Astrocyte (in vitro differentiated cells and primary cell): ENCODE measurements at regions not wholly inside any gene's neighbourhood (a gene's known extent, or its start where the extent isn't known, plus 50 kb on each side); places are given as distances from the start of the nearest gene placed in this dataset.
"Not testable (repeated sequence)": the region's sequence is repeated elsewhere in the genome, so short reads cannot be mapped to it uniquely, and the experiment has no call there.

Experiments
- DNase-seq: peaks from one replicate; pipeline ENCODE4 v3.0.0-alpha.2; 2010; ENCODE audit warnings: low read depth
- FAIRE-seq: peaks from 2 replicates; lab custom pipeline; 2011; peaks lifted over from hg19 to GRCh38; lab: Jason Lieb, UNC
- H2AFZ ChIP-seq: 2 replicates; pipeline ENCODE4 v1.6.0; 2012; ENCODE audit warnings: low read depth, low read length, inconsistent platforms
- H3K27ac ChIP-seq: 2 replicates; pipeline ENCODE4 v1.5.1; 2011; ENCODE audit warnings: low read depth, low read length, inconsistent platforms
- H3K27me3 ChIP-seq: 2 replicates; pipeline ENCODE4 v1.6.0; 2011; ENCODE audit warnings: low read length, inconsistent platforms; ENCODE audit not compliant: insufficient read depth
- H3K36me3 ChIP-seq: 2 replicates; pipeline ENCODE4 v1.5.1; 2011; ENCODE audit warnings: low read length, inconsistent platforms; ENCODE audit not compliant: insufficient read depth
- H3K4me1 ChIP-seq: 2 replicates; pipeline ENCODE4 v1.5.1; 2011; ENCODE audit warnings: low read length, inconsistent platforms; ENCODE audit not compliant: insufficient read depth
- H3K4me2 ChIP-seq: 2 replicates; pipeline ENCODE4 v1.6.0; 2012; ENCODE audit warnings: low read length, inconsistent platforms
- H3K4me3 ChIP-seq: 2 replicates; pipeline ENCODE4 v1.5.1; 2011; ENCODE audit warnings: low read depth, mild to moderate bottlenecking, low read length, inconsistent platforms; ENCODE audit not compliant: insufficient read depth
- H3K79me2 ChIP-seq: 2 replicates; pipeline ENCODE4 v1.6.0; 2012; ENCODE audit warnings: mild to moderate bottlenecking, low read length, inconsistent platforms; ENCODE audit not compliant: insufficient read depth
- H3K9ac ChIP-seq: 2 replicates; pipeline ENCODE4 v1.6.0; 2012; ENCODE audit warnings: mild to moderate bottlenecking, low read length, inconsistent platforms
- H3K9me3 ChIP-seq: 2 replicates; pipeline ENCODE4 v1.5.1; 2012; ENCODE audit warnings: low read depth, mild to moderate bottlenecking, low read length, inconsistent platforms; ENCODE audit not compliant: insufficient read depth
- H4K20me1 ChIP-seq: 2 replicates; pipeline ENCODE4 v1.6.0; 2012; ENCODE audit warnings: low read length, inconsistent platforms; ENCODE audit not compliant: insufficient read depth
- H3K27ac Mint-ChIP-seq: one replicate; pipeline ENCODE4 v1.8.0; 2021; ENCODE audit warnings: mild to moderate bottlenecking, mixed read lengths; ENCODE audit not compliant: unreplicated experiment
- H3K27me3 Mint-ChIP-seq: one replicate; pipeline ENCODE4 v1.8.0; 2021; ENCODE audit warnings: low read depth, mixed read lengths; ENCODE audit not compliant: unreplicated experiment
- H3K36me3 Mint-ChIP-seq: one replicate; pipeline ENCODE4 v1.8.0; 2021; ENCODE audit warnings: low read depth, mixed read lengths; ENCODE audit not compliant: unreplicated experiment
- H3K4me1 Mint-ChIP-seq: one replicate; pipeline ENCODE4 v1.8.0; 2021; ENCODE audit warnings: low read depth, mixed read lengths; ENCODE audit not compliant: unreplicated experiment
- H3K4me3 Mint-ChIP-seq: one replicate; pipeline ENCODE4 v1.8.0; 2021; ENCODE audit warnings: mild to moderate bottlenecking, moderate library complexity, mixed read lengths; ENCODE audit not compliant: unreplicated experiment
- H3K9me3 Mint-ChIP-seq: one replicate; pipeline ENCODE4 v1.8.0; 2021; ENCODE audit warnings: mild to moderate bottlenecking, mixed read lengths; ENCODE audit not compliant: unreplicated experiment
- EZH2 ChIP-seq: IDR thresholded peaks from 2 replicates; pipeline ENCODE4 v1.6.1; 2012; ENCODE audit warnings: mild to moderate bottlenecking, low read length, inconsistent platforms; ENCODE audit not compliant: insufficient read depth
- TF ChIP-seq, protein P1 (sequence below): IDR thresholded peaks from 2 replicates; pipeline ENCODE4 v1.5.1; 2011; ENCODE audit warnings: low read depth, mild to moderate bottlenecking, inconsistent platforms, low read length, moderate library complexity; ENCODE audit not compliant: insufficient read depth

GRCh38 chr3:87541723-87542122, 265.3 kb upstream of the POU1F1 start:
- no peaks in the 10 kb centered on the region for H3K36me3 Mint-ChIP-seq
- FAIRE-seq: no peak

DNA sequence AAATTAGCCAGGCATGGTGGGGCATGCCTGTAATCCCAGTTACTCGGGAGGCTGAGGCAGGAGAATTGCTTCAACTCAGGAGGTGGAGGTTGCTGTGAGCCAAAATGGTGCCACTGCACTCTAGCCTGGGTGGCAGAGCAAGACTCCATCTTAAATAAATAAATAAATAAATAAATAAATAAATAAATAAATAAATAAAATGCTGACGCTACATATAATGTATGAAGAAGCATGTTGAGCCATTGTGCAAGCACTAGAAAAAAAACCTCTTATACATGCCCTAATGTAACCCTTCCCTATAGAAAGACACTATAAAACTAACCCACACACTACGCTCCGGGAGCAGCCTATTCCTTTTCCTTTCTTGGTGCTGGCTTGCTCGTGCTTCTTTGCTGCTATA, 262.3 kb upstream of the POU1F1 start:
- H2AFZ ChIP-seq, H3K4me3 Mint-ChIP-seq, H3K27ac ChIP-seq, H3K27ac Mint-ChIP-seq, H3K36me3 Mint-ChIP-seq, H3K4me1 ChIP-seq, H3K9ac ChIP-seq, DNase-seq, H4K20me1 ChIP-seq, H3K79me2 ChIP-seq, H3K36me3 ChIP-seq, H3K4me3 ChIP-seq, FAIRE-seq, H3K27me3 ChIP-seq, H3K27me3 Mint-ChIP-seq, H3K4me2 ChIP-seq, H3K9me3 Mint-ChIP-seq, H3K9me3 ChIP-seq: not testable (repeated sequence)
- H3K4me1 Mint-ChIP-seq: peaks cover 13% of the 10 kb centered on the region

More at GRCh38 chr3:87541723-87542122, 265.3 kb upstream of the POU1F1 start:
- H2AFZ ChIP-seq: no peak overlapping the region
- no peaks in the 10 kb centered on the region for H3K79me2 ChIP-seq
- no peak for TF ChIP-seq EZH2
- TF ChIP-seq, protein P1, sequence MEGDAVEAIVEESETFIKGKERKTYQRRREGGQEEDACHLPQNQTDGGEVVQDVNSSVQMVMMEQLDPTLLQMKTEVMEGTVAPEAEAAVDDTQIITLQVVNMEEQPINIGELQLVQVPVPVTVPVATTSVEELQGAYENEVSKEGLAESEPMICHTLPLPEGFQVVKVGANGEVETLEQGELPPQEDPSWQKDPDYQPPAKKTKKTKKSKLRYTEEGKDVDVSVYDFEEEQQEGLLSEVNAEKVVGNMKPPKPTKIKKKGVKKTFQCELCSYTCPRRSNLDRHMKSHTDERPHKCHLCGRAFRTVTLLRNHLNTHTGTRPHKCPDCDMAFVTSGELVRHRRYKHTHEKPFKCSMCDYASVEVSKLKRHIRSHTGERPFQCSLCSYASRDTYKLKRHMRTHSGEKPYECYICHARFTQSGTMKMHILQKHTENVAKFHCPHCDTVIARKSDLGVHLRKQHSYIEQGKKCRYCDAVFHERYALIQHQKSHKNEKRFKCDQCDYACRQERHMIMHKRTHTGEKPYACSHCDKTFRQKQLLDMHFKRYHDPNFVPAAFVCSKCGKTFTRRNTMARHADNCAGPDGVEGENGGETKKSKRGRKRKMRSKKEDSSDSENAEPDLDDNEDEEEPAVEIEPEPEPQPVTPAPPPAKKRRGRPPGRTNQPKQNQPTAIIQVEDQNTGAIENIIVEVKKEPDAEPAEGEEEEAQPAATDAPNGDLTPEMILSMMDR: no peak
- Mint-ChIP-seq H3K4me3 (no peak overlapping the region), H3K4me1 (peaks cover 13% of the 10 kb centered on the region), H3K27me3 (no peaks in the 10 kb centered on the region), H3K27ac (no peak overlapping the region), H3K9me3 (peaks cover 1% of the 10 kb centered on the region)
- H3K9me3 ChIP-seq: no peaks in the 10 kb centered on the region
- no peak overlapping the region for H3K9ac ChIP-seq
- H3K36me3 ChIP-seq: no peaks in the 10 kb centered on the region
- no peaks in the 10 kb centered on the region for H3K27me3 ChIP-seq
- no peak overlapping the region for H3K4me2 ChIP-seq
- H3K4me1 ChIP-seq: no peaks in the 10 kb centered on the region
- no peak overlapping the region for H3K4me3 ChIP-seq
- no peak overlapping the region for H3K27ac ChIP-seq
- no peak for DNase-seq
- H4K20me1 ChIP-seq: no peaks in the 10 kb centered on the region

DNA sequence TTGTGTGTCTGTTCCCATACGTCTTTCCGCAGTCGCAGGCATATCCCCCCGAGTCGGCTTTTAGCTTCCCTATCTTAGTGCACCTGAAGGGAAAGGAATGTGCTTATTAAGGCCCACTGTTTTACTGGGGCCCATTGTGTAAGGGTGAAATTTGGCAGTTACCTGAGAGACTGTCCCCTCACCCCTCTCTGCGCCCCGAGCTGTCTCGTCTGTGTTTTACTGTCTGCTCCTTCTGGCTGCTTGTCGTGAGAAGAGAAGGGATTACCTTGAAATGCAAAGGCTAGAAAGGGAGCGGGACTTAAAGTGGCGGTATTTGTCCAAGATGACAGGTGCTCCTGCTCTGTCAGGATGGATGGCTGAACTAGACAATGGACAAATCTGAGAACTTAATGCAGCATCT, 233.0 kb upstream of the POU1F1 start:
- no peaks in the 10 kb centered on the region for H3K36me3 ChIP-seq
- Mint-ChIP-seq H3K9me3 (no peaks in the 10 kb centered on the region), H3K36me3 (no peaks in the 10 kb centered on the region), H3K27me3 (no peaks in the 10 kb centered on the region), H3K4me3 (no peak overlapping the region), H3K4me1 (no peaks in the 10 kb centered on the region), H3K27ac (no peak overlapping the region)
- TF ChIP-seq EZH2: no peak
- no peak overlapping the region for H2AFZ ChIP-seq
- FAIRE-seq (no peak), DNase-seq (no peak)
- H3K4me3 ChIP-seq: no peak overlapping the region
- H3K79me2 ChIP-seq: no peaks in the 10 kb centered on the region
- no peak overlapping the region for H3K9ac ChIP-seq
- no peaks in the 10 kb centered on the region for H3K4me1 ChIP-seq
- H3K4me2 ChIP-seq: no peak overlapping the region
- no peaks in the 10 kb centered on the region for H3K27me3 ChIP-seq
- no peak overlapping the region for H3K27ac ChIP-seq
- H4K20me1 ChIP-seq: no peaks in the 10 kb centered on the region
- no peaks in the 10 kb centered on the region for H3K9me3 ChIP-seq
